HCT116 (cell line): ENCODE measurements at regions not wholly inside any gene's neighbourhood (a gene's known extent, or its start where the extent isn't known, plus 50 kb on each side); places are given as distances from the start of the nearest gene placed in this dataset.

ENCODE experiments used
- ATAC-seq: fragments of 200-7000 bp; cut with Tn5 transposase; 2 replicates; pipeline ENCODE4 v1.9.1; 2020; ENCODE audit warnings: mild to moderate bottlenecking, moderate library complexity
- BruUV-seq: library from RNA; stranded (reverse); fragments of 400-500 nt; replicated peaks from 2 replicates; lab custom pipeline; 2021; lab: Mats Ljungman, UMichigan
- CTCF ChIA-PET: fragments of 300-600 bp; sonication (Branson Sonifier 250); formaldehyde crosslinking; loops from one replicate; lab custom pipeline; 2021; ENCODE audit warnings: antibody characterized with exemption; lab: Charles Lee
- POLR2A ChIA-PET: fragments of 300-600, 350-600 bp; sonication (Branson Sonifier 250); formaldehyde crosslinking; loops from one replicate; lab custom pipeline; 2021; ENCODE audit warnings: antibody characterized with exemption; lab: Charles Lee
- RAD21 ChIA-PET, 2 experiments: fragments of 300-600 bp; sonication (Branson Sonifier 250); formaldehyde crosslinking; loops; one replicate each; lab custom pipeline; 2023; ENCODE audit warnings: low total read pairs in 2 of 2; ENCODE audit not compliant: uncharacterized antibody in 2 of 2, unreplicated experiment in 2 of 2, low non-redundant PET in 1 of 2; lab: Charles Lee
- DNase-seq: peaks from one replicate; pipeline ENCODE4 v3.0.0-alpha.2; 2010; ENCODE audit warnings: low read depth, low spot score
- H2AFZ ChIP-seq: fragments of 200-600 bp; shearing (Covaris generic), sonication (generic); 2 replicates; pipeline ENCODE4 v1.6.1; 2017; ENCODE audit warnings: low read depth, mixed run types, mixed read lengths, antibody characterized with exemption, low read length; ENCODE audit not compliant: poor library complexity, severe bottlenecking
- H3K27ac ChIP-seq: 2 replicates; pipeline ENCODE4 v1.5.1; 2012; ENCODE audit warnings: low read depth, low read length
- H3K27me3 ChIP-seq: fragments of 200-600 bp; sonication (generic); 2 replicates; pipeline ENCODE4 v1.6.1; 2016; ENCODE audit warnings: mixed run types, low read length, mixed read lengths; ENCODE audit not compliant: insufficient read depth
- H3K36me3 ChIP-seq, 2 experiments: fragments of 200-500 bp in 1 of 2; fragments of 200-600 bp in 1 of 2; sonication (Bioruptor generic) in 1 of 2; sonication (generic) in 1 of 2; 2 replicates each; pipeline versions ENCODE4 v1.5.1 to v1.6.1; 2014 to 2016; ENCODE audit warnings: low read length in 2 of 2, inconsistent platforms in 1 of 2, mixed read lengths in 1 of 2, mixed run types in 1 of 2; ENCODE audit not compliant: insufficient read depth in 2 of 2, control insufficient read depth in 1 of 2
- H3K4me1 ChIP-seq, 2 experiments: fragments of 200-600 bp in 1 of 2; sonication (generic) in 1 of 2; 2 replicates each; pipeline versions ENCODE4 v1.5.1 to v1.6.1; 2012 to 2017; ENCODE audit warnings: low read length in 2 of 2, inconsistent platforms in 1 of 2, mild to moderate bottlenecking in 1 of 2, mixed read lengths in 1 of 2, mixed run types in 1 of 2, moderate library complexity in 1 of 2; ENCODE audit not compliant: insufficient read depth in 2 of 2, control insufficient read depth in 1 of 2
- H3K4me2 ChIP-seq: fragments of 200-600 bp; sonication (generic); 2 replicates; pipeline ENCODE4 v1.6.1; 2017; ENCODE audit warnings: mixed run types, low read length, mixed read lengths
- H3K4me3 ChIP-seq, 2 experiments: fragments of 200-600 bp in 1 of 2; sonication (generic) in 1 of 2; replicated peaks in 1 of 2; 2 replicates each; pipeline ENCODE4 v1.5.1; 2011 to 2016; ENCODE audit warnings: low read length in 2 of 2, control low read depth in 1 of 2, low read depth in 1 of 2, mild to moderate bottlenecking in 1 of 2, mixed read lengths in 1 of 2, mixed run types in 1 of 2
- H3K79me2 ChIP-seq: fragments of 200-600 bp; sonication (generic); 2 replicates; pipeline ENCODE4 v1.6.1; 2017; ENCODE audit warnings: mild to moderate bottlenecking, mixed run types, low read length, moderate library complexity, mixed read lengths; ENCODE audit not compliant: insufficient read depth
- H3K9ac ChIP-seq: fragments of 200-600 bp; sonication (generic); 2 replicates; pipeline ENCODE4 v1.6.1; 2016; ENCODE audit warnings: low read length, mixed read lengths
- H3K9me2 ChIP-seq: fragments of 200-600 bp; sonication (generic), shearing (Covaris generic); 2 replicates; pipeline ENCODE4 v1.6.1; 2017; ENCODE audit warnings: mixed run types, mild to moderate bottlenecking, moderate library complexity; ENCODE audit not compliant: insufficient read depth
- H3K9me3 ChIP-seq, 2 experiments: fragments of 200-500 bp in 1 of 2; fragments of 200-600 bp in 1 of 2; sonication (Bioruptor generic) in 1 of 2; sonication (generic) in 1 of 2; 2 replicates each; pipeline ENCODE4 v1.6.1; 2014 to 2017; ENCODE audit warnings: low read length in 2 of 2, mixed read lengths in 2 of 2, inconsistent platforms in 1 of 2, low read depth in 1 of 2, mild to moderate bottlenecking in 1 of 2, mixed run types in 1 of 2, moderate library complexity in 1 of 2; ENCODE audit not compliant: control insufficient read depth in 1 of 2, insufficient read depth in 1 of 2
- H4K20me1 ChIP-seq: fragments of 200-600 bp; sonication (generic), shearing (Covaris generic); 2 replicates; pipeline ENCODE4 v1.6.1; 2017; ENCODE audit warnings: mixed run types, mild to moderate bottlenecking, moderate library complexity; ENCODE audit not compliant: insufficient read depth
- CBX3 ChIP-seq: IDR thresholded peaks from 2 replicates; pipeline ENCODE4 v1.6.1; 2012; ENCODE audit warnings: low read depth
- CEBPB ChIP-seq: IDR thresholded peaks from 2 replicates; pipeline ENCODE4 v1.6.1; 2012; ENCODE audit warnings: low read depth
- EGR1 ChIP-seq: IDR thresholded peaks from 2 replicates; pipeline ENCODE4 v1.6.1; 2012; ENCODE audit warnings: low read depth
- ELF1 ChIP-seq: IDR thresholded peaks from 2 replicates; pipeline ENCODE4 v1.6.1; 2012; ENCODE audit warnings: low read depth, borderline replicate concordance
- EZH2 ChIP-seq: fragments of 200-600 bp; sonication (generic); IDR thresholded peaks from 2 replicates; pipeline ENCODE4 v1.6.1; 2017; ENCODE audit warnings: antibody characterized with exemption, mixed run types
- EZH2phosphoT487 ChIP-seq: fragments of 200-600 bp; IDR thresholded peaks from 2 replicates; pipeline ENCODE4 v1.6.1; 2018; ENCODE audit warnings: antibody characterized with exemption, borderline replicate concordance
- FOSL1 ChIP-seq: IDR thresholded peaks from 2 replicates; pipeline ENCODE4 v1.6.1; 2012; ENCODE audit warnings: low read depth
- JUND ChIP-seq: IDR thresholded peaks from 2 replicates; pipeline ENCODE4 v1.6.1; 2012
- POLR2AphosphoS5 ChIP-seq: IDR thresholded peaks from 2 replicates; pipeline ENCODE4 v1.6.1; 2011; ENCODE audit warnings: mild to moderate bottlenecking, low read depth, low read length, moderate library complexity
- RAD21 ChIP-seq: IDR thresholded peaks from 2 replicates; pipeline ENCODE4 v1.6.1; 2012; ENCODE audit warnings: low read depth, mild to moderate bottlenecking
- SP1 ChIP-seq: IDR thresholded peaks from 2 replicates; pipeline ENCODE4 v1.6.1; 2012; ENCODE audit warnings: low read depth
- SRF ChIP-seq: IDR thresholded peaks from 2 replicates; pipeline ENCODE4 v1.6.1; 2012; ENCODE audit warnings: low read depth
- TCF7L2 ChIP-seq: IDR thresholded peaks from 2 replicates; pipeline ENCODE4 v1.7.0; 2011; ENCODE audit warnings: borderline replicate concordance, inconsistent platforms; ENCODE audit not compliant: insufficient read depth, insufficient read length; ENCODE audit errors: extremely low read depth
- YY1 ChIP-seq: IDR thresholded peaks from 2 replicates; pipeline ENCODE4 v1.6.1; 2011; ENCODE audit warnings: low read length, low read depth, moderate library complexity, mild to moderate bottlenecking; ENCODE audit not compliant: insufficient replicate concordance; ENCODE audit errors: extremely low read depth
- ZNF274 ChIP-seq: fragments of 200-500 bp; sonication (Bioruptor generic); IDR thresholded peaks from 2 replicates; pipeline ENCODE4 v1.6.1; 2014; ENCODE audit warnings: mild to moderate bottlenecking, low read depth, low read length, inconsistent platforms
- intact Hi-C: fragments of 100-400 bp; cut with micrococcal nuclease; formaldehyde crosslinking; loops from 2 replicates; pipeline ENCODE4 v1.10.0; 2022
- TF ChIP-seq, protein P1 (sequence below): IDR thresholded peaks from 2 replicates; pipeline ENCODE4 v1.6.1; 2012
- TF ChIP-seq, protein P2 (sequence below), 3 experiments: fragments of 200-600 bp in 1 of 3; sonication (generic) in 1 of 3; IDR thresholded peaks in 2 of 3; conservative IDR thresholded peaks in 1 of 3; 2 replicates each; pipeline ENCODE4 v1.5.1; 2012 to 2017; ENCODE audit warnings: low read depth in 2 of 3, low read length in 2 of 3, antibody characterized with exemption in 1 of 3, borderline replicate concordance in 1 of 3, control low read depth in 1 of 3, mild to moderate bottlenecking in 1 of 3, mixed read lengths in 1 of 3, mixed run types in 1 of 3, moderate library complexity in 1 of 3; ENCODE audit not compliant: insufficient read depth in 1 of 3
- TF ChIP-seq, protein P3 (sequence below): IDR thresholded peaks from 2 replicates; pipeline ENCODE4 v1.6.1; 2012; ENCODE audit warnings: low read depth
- TF ChIP-seq, protein P4 (sequence below): IDR thresholded peaks from 2 replicates; pipeline ENCODE4 v1.6.1; 2012
- TF ChIP-seq, protein P5 (sequence below): IDR thresholded peaks from 2 replicates; pipeline ENCODE4 v1.6.1; 2011; ENCODE audit warnings: mild to moderate bottlenecking, low read length, moderate library complexity; ENCODE audit not compliant: insufficient replicate concordance; ENCODE audit errors: extremely low read depth

DNA sequence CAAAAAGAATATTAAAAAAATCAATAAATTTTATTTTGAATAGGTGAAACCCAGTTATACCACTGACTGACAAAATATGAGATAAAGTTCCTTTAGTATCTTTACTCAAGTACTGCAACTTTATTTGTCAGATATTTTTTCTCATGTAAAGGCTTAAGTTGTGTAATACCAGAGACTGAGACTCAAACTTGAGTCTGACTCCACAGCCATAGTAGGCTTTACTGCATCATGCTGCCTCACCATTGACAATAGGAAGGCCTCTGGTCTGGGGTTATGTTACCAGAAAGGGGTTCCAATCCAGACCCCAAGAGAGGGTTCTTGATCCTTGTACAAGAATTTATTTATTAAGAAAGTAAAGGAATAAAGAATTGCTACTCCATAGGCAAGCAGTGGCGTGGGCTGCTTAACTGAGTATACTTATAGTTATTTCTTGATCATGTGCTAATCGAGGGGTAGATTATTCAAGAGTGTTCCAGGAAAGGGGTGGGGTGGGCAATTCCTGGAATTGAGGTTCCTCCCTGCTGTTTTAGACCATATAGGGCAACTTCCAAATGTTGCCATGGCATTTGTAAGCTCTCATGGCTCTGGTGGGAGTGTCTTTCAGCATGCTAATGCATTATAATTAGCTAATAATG lies 187.4 kb upstream of the WSB1 start:
- POLR2A ChIA-PET = no interaction called here
- TF ChIP-seq, protein P1, sequence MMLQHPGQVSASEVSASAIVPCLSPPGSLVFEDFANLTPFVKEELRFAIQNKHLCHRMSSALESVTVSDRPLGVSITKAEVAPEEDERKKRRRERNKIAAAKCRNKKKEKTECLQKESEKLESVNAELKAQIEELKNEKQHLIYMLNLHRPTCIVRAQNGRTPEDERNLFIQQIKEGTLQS = no peak
- TF ChIP-seq, protein P2, sequence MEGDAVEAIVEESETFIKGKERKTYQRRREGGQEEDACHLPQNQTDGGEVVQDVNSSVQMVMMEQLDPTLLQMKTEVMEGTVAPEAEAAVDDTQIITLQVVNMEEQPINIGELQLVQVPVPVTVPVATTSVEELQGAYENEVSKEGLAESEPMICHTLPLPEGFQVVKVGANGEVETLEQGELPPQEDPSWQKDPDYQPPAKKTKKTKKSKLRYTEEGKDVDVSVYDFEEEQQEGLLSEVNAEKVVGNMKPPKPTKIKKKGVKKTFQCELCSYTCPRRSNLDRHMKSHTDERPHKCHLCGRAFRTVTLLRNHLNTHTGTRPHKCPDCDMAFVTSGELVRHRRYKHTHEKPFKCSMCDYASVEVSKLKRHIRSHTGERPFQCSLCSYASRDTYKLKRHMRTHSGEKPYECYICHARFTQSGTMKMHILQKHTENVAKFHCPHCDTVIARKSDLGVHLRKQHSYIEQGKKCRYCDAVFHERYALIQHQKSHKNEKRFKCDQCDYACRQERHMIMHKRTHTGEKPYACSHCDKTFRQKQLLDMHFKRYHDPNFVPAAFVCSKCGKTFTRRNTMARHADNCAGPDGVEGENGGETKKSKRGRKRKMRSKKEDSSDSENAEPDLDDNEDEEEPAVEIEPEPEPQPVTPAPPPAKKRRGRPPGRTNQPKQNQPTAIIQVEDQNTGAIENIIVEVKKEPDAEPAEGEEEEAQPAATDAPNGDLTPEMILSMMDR (IDR thresholded peaks at IDR 0.05 in 2 of 3, conservative IDR thresholded peaks at IDR 0.05 in 1 of 3; ENCODE audit: borderline replicate concordance in 1 of 3, insufficient read depth in 1 of 3, low read depth in 2 of 3, low read length in 2 of 3) = no peak
- TF ChIP-seq EZH2phosphoT487 (no peak), SP1 (no peak), ZNF274 (no peak), RAD21 (no peak), EGR1 (no peak), FOSL1 (no peak), ELF1 (no peak), YY1 (no peak), CBX3 (no peak), POLR2AphosphoS5 (no peak), CEBPB (no peak), TCF7L2 (no peak), SRF (no peak), EZH2 (no peak), JUND (no peak)
- TF ChIP-seq, protein P3, sequence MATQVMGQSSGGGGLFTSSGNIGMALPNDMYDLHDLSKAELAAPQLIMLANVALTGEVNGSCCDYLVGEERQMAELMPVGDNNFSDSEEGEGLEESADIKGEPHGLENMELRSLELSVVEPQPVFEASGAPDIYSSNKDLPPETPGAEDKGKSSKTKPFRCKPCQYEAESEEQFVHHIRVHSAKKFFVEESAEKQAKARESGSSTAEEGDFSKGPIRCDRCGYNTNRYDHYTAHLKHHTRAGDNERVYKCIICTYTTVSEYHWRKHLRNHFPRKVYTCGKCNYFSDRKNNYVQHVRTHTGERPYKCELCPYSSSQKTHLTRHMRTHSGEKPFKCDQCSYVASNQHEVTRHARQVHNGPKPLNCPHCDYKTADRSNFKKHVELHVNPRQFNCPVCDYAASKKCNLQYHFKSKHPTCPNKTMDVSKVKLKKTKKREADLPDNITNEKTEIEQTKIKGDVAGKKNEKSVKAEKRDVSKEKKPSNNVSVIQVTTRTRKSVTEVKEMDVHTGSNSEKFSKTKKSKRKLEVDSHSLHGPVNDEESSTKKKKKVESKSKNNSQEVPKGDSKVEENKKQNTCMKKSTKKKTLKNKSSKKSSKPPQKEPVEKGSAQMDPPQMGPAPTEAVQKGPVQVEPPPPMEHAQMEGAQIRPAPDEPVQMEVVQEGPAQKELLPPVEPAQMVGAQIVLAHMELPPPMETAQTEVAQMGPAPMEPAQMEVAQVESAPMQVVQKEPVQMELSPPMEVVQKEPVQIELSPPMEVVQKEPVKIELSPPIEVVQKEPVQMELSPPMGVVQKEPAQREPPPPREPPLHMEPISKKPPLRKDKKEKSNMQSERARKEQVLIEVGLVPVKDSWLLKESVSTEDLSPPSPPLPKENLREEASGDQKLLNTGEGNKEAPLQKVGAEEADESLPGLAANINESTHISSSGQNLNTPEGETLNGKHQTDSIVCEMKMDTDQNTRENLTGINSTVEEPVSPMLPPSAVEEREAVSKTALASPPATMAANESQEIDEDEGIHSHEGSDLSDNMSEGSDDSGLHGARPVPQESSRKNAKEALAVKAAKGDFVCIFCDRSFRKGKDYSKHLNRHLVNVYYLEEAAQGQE = no peak
- TF ChIP-seq, protein P4, sequence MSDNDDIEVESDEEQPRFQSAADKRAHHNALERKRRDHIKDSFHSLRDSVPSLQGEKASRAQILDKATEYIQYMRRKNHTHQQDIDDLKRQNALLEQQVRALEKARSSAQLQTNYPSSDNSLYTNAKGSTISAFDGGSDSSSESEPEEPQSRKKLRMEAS = no peak
- TF ChIP-seq, protein P5, sequence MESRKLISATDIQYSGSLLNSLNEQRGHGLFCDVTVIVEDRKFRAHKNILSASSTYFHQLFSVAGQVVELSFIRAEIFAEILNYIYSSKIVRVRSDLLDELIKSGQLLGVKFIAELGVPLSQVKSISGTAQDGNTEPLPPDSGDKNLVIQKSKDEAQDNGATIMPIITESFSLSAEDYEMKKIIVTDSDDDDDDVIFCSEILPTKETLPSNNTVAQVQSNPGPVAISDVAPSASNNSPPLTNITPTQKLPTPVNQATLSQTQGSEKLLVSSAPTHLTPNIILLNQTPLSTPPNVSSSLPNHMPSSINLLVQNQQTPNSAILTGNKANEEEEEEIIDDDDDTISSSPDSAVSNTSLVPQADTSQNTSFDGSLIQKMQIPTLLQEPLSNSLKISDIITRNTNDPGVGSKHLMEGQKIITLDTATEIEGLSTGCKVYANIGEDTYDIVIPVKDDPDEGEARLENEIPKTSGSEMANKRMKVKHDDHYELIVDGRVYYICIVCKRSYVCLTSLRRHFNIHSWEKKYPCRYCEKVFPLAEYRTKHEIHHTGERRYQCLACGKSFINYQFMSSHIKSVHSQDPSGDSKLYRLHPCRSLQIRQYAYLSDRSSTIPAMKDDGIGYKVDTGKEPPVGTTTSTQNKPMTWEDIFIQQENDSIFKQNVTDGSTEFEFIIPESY = no peak
- TF ChIP-seq, all 23 proteins: peak for 0
- no peaks in the 10 kb centered on the region for H3K79me2 ChIP-seq

More for the DNA sequence above, 187.4 kb upstream of the WSB1 start:
- H3K9me3 ChIP-seq = no peaks in the 10 kb centered on the region
- H3K9ac ChIP-seq = no peak overlapping the region
- H3K27me3 ChIP-seq = no peaks in the 10 kb centered on the region
- intact Hi-C loops = no loop called here
- H2AFZ ChIP-seq = no peak overlapping the region
- ChIA-PET CTCF (no interaction called here), RAD21 (no interaction called here)
- no peaks in the 10 kb centered on the region for H3K36me3 ChIP-seq
- H4K20me1 ChIP-seq = no peaks in the 10 kb centered on the region; the same call in 1 of the 2 replicates
- peaks cover 0 to 5% of the 10 kb centered on the region in 2 experiments; a peak in 1 of 4 replicates for H3K4me1 ChIP-seq
- no TSS peak for BruUV-seq
- H3K4me3 ChIP-seq = no peak overlapping the region
- H3K27ac ChIP-seq = no peak overlapping the region
- no peak overlapping the region for H3K4me2 ChIP-seq
- no peak for DNase-seq
- no peak for ATAC-seq
- H3K9me2 ChIP-seq = no peaks in the 10 kb centered on the region
